ENCODE measurements at regions not wholly inside any gene's neighbourhood (a gene's known extent, or its start where the extent isn't known, plus 50 kb on each side); places are given as distances from the start of the nearest gene placed in this dataset.
A peak's percentile ranks its signal among the peaks of the same experiment; 100 is the strongest.

DNA sequence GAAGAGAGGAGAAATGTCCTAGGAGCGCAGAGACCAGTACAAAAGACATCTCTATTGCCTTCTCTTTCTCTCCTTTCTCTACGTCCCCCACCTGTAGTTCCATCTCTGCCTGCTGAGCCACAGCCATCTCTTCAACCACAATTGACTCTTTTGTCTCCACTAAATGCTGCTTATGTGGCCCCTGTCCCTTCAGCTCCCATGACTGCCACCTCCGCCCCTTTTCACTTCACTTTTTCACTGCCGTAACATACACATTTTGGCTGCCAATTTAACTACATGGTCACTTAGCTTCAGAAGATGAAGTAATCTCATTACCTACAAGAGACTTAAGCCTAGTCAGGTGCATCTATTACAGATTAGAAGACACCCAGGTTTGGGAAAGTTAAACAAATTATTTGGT lies 81.9 kb downstream of the MZT1 start:
- peaks cover 0 to 2% (median 0%) of the 10 kb centered on the region in 5 donors for H3K9me3 Mint-ChIP-seq
- H3K27ac Mint-ChIP-seq: no peak overlapping the region
- no peak overlapping the region for H3K4me3 Mint-ChIP-seq
- H3K4me1 Mint-ChIP-seq: no peaks in the 10 kb centered on the region
- no peaks in the 10 kb centered on the region for H3K4me1 ChIP-seq (ENCODE audit: insufficient read depth, low read length)
- ChIA-PET CTCF (no interaction called here), POLR2A (no interaction called here)
- no peaks in the 10 kb centered on the region for H3K27me3 ChIP-seq (ENCODE audit: insufficient read depth, low read length, poor library complexity, severe bottlenecking)
- H3K9me3 ChIP-seq (ENCODE audit: low read length): no peaks in the 10 kb centered on the region
- H3K27me3 Mint-ChIP-seq: peaks cover 9 to 18% of the 10 kb centered on the region in 2 donors
- no peaks in the 10 kb centered on the region for H3K36me3 ChIP-seq (ENCODE audit: insufficient read depth, low read length)
- no peak overlapping the region for H3K4me3 ChIP-seq (ENCODE audit: low read length)
- no peak for DNase-seq
- H3K27ac ChIP-seq (ENCODE audit: low read depth, low read length): no peak overlapping the region
- H3K36me3 Mint-ChIP-seq: no peaks in the 10 kb centered on the region

DNA sequence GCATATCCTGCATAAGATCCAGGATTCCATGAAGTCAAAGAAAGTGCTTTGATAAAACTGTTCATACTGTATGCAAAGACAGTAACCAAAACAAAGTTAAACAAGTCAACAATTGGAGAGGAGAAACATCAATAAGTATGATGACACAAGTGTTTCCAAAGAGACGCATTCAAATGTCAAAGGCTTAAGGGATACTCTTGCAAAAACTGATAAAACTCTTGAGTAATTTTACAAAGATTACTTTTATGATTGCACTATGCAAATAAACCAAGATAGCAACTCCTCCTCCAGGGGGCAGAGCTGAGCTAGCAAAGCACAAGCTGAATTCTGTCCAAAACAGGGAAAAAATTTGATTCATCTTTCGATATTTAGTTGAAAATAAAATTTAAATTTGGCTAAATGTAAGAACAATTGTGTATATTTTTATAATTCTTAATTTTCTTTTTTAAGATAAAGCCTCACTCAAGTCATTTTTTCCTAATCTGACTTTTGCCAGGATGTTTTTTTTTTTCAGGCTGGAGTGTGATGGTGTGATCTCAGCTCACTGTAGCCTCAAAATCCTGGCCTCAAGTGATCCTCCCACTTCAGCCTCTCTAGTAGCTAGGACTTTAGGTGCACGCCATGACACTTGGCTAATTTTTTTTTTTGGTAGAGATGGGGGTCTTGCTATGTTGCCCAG lies 84.0 kb downstream of the MZT1 start:
- Mint-ChIP-seq H3K4me3 (no peak overlapping the region), H3K27me3 (peaks cover 9 to 11% of the 10 kb centered on the region in 2 donors), H3K27ac (peak overlapping the region in 1 of 8 donors; percentile 65), H3K9me3 (no peaks in the 10 kb centered on the region), H3K36me3 (no peaks in the 10 kb centered on the region), H3K4me1 (no peaks in the 10 kb centered on the region)
- no peaks in the 10 kb centered on the region for H3K36me3 ChIP-seq (ENCODE audit: insufficient read depth, low read length)
- peak; percentile 2 to 53 (median 5) for DNase-seq
- no peaks in the 10 kb centered on the region for H3K27me3 ChIP-seq (ENCODE audit: insufficient read depth, low read length, poor library complexity, severe bottlenecking)
- CTCF ChIA-PET: interaction anchor here (1.1 kb wide), 1 partner anchor 20 kb away, joined by 4 read pairs; no protein-coding TSS in a partner anchor
- no peaks in the 10 kb centered on the region for H3K4me1 ChIP-seq (ENCODE audit: insufficient read depth, low read length)
- H3K4me3 ChIP-seq (ENCODE audit: low read length): no peak overlapping the region
- no peaks in the 10 kb centered on the region for H3K9me3 ChIP-seq (ENCODE audit: low read length)
- POLR2A ChIA-PET: no interaction called here
- no peak overlapping the region for H3K27ac ChIP-seq (ENCODE audit: low read depth, low read length)

DNA sequence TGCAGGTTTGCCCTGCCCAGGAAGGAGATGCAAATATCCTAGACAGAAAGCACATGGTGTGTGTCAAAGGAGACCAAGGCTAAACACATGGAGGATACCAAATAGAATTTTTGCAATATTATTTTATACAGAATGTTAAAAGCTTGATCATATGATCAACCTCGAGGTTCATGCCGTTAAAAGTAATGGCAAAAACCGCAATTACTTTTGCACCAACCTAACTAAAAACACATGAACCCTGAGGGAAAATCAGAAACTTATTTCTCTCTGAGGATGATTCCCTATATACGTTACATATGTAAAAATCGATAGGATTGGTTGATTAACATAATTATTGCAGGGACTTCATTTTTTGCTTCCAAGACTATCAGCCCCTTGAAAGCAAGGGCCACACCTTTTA lies 88.1 kb downstream of the MZT1 start:
- H3K27me3 ChIP-seq (ENCODE audit: insufficient read depth, low read length, poor library complexity, severe bottlenecking): no peaks in the 10 kb centered on the region
- Mint-ChIP-seq H3K27me3 (peaks cover 0 to 7% of the 10 kb centered on the region in 2 donors), H3K4me1 (no peaks in the 10 kb centered on the region), H3K9me3 (no peaks in the 10 kb centered on the region), H3K36me3 (no peaks in the 10 kb centered on the region), H3K4me3 (no peak overlapping the region), H3K27ac (no peak overlapping the region)
- no peaks in the 10 kb centered on the region for H3K9me3 ChIP-seq (ENCODE audit: low read length)
- POLR2A ChIA-PET: no interaction called here
- no peak overlapping the region for H3K27ac ChIP-seq (ENCODE audit: low read depth, low read length)
- DNase-seq: no peak
- H3K4me3 ChIP-seq (ENCODE audit: low read length): no peak overlapping the region
- no peaks in the 10 kb centered on the region for H3K36me3 ChIP-seq (ENCODE audit: insufficient read depth, low read length)
- H3K4me1 ChIP-seq (ENCODE audit: insufficient read depth, low read length): no peaks in the 10 kb centered on the region
- CTCF ChIA-PET: no interaction called here

DNA sequence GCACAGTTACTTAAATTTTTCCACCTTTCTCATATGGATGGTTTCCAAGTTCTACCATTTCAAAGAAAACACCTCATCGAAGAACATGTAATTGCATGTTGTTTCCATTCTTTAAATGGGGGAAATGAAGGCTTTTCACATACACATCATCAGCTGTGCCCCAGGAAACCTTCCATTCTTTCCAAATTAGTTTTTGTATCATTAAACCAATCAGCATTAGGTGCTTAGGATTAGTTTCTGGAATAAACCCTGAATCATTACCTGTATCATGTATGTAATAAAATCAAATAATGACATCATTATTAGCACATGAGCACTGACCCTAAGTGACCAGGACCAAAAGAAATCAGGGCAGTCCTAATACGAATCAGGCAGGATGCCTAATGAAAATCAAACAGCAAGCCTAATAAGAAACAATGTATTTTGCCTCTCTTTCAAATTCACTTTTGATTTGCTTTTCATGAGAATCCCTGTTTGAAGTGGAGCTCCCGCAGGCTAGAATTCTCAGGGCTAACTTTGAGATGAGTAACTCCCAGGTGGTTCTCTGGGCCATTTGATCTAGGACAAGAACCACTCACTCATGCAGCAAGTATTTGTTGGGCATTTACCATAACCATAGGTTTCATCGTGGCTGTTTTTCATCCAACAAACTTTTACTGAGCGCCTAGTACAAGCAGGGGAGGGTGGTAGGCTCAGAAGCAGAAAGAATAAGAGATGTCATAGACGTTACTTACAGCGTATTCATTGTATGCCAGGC lies 89.2 kb downstream of the MZT1 start:
- Histone ChIP-seq H3K27me3 (ENCODE audit: insufficient read depth, low read length, poor library complexity, severe bottlenecking) (no peaks in the 10 kb centered on the region), H3K9me3 (ENCODE audit: low read length) (no peaks in the 10 kb centered on the region), H3K4me1 (ENCODE audit: insufficient read depth, low read length) (no peaks in the 10 kb centered on the region), H3K27ac (ENCODE audit: low read depth, low read length) (no peak overlapping the region), H3K4me3 (ENCODE audit: low read length) (no peak overlapping the region), H3K36me3 (ENCODE audit: insufficient read depth, low read length) (no peaks in the 10 kb centered on the region)
- ChIA-PET POLR2A (no interaction called here), CTCF (no interaction called here)
- H3K27me3 Mint-ChIP-seq: peaks cover 0 to 7% of the 10 kb centered on the region in 2 donors
- no peaks in the 10 kb centered on the region for H3K9me3 Mint-ChIP-seq
- H3K36me3 Mint-ChIP-seq: no peaks in the 10 kb centered on the region
- no peak overlapping the region for H3K4me3 Mint-ChIP-seq
- no peaks in the 10 kb centered on the region for H3K4me1 Mint-ChIP-seq
- DNase-seq: no peak
- no peak overlapping the region for H3K27ac Mint-ChIP-seq

DNA sequence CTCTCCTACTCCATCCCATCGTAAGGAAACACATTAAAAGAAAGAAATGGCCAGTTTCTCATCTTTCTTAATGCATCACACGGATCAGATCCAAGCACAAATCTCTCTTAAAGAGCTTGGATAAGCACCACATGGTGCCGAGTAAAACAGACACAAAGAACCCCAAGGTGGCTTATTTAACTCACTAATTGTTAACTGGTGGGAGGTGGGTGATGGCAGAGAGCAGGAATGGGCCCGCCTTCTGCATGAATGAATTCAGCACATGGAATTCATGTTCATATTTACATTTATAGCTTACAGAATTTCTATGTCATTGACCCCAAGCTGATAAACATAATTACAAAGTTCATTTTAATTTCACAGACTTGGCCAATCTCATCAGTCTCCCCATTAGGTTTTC lies 89.9 kb downstream of the MZT1 start:
- no peaks in the 10 kb centered on the region for H3K9me3 ChIP-seq (ENCODE audit: low read length)
- H3K36me3 Mint-ChIP-seq: no peaks in the 10 kb centered on the region
- H3K27ac ChIP-seq (ENCODE audit: low read depth, low read length): no peak overlapping the region
- H3K27ac Mint-ChIP-seq: no peak overlapping the region
- H3K4me1 Mint-ChIP-seq: no peaks in the 10 kb centered on the region
- no peak overlapping the region for H3K4me3 Mint-ChIP-seq
- H3K4me3 ChIP-seq (ENCODE audit: low read length): no peak overlapping the region
- no peaks in the 10 kb centered on the region for H3K27me3 ChIP-seq (ENCODE audit: insufficient read depth, low read length, poor library complexity, severe bottlenecking)
- no peaks in the 10 kb centered on the region for H3K36me3 ChIP-seq (ENCODE audit: insufficient read depth, low read length)
- H3K27me3 Mint-ChIP-seq: peaks cover 0 to 7% of the 10 kb centered on the region in 2 donors
- H3K9me3 Mint-ChIP-seq: no peaks in the 10 kb centered on the region
- ChIA-PET CTCF (no interaction called here), POLR2A (no interaction called here)
- DNase-seq: no peak
- H3K4me1 ChIP-seq (ENCODE audit: insufficient read depth, low read length): no peaks in the 10 kb centered on the region

DNA sequence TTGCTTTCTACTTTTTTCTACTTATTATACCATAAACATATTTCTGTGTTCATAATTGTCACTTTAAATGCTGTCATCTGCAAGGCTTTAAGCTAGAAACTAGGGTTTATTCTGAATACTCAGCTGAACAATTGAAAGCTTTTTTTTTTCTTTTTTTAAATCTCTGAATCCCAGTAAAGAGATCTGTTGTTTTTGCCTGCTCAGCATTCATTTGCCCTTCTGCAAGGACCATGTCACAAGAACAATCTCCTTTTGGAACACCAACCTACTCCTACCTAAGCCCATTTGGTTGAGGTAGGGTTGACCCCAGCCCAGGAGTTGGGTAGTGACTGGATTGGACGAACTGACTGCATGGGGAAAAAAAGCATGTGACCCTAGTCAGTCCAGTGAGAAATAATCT lies 92.6 kb downstream of the MZT1 start:
- no peak overlapping the region for H3K27ac Mint-ChIP-seq
- Histone ChIP-seq H3K36me3 (ENCODE audit: insufficient read depth, low read length) (no peaks in the 10 kb centered on the region), H3K27me3 (ENCODE audit: insufficient read depth, low read length, poor library complexity, severe bottlenecking) (no peaks in the 10 kb centered on the region), H3K4me3 (ENCODE audit: low read length) (no peak overlapping the region), H3K4me1 (ENCODE audit: insufficient read depth, low read length) (no peaks in the 10 kb centered on the region), H3K27ac (ENCODE audit: low read depth, low read length) (no peak overlapping the region), H3K9me3 (ENCODE audit: low read length) (no peaks in the 10 kb centered on the region)
- POLR2A ChIA-PET: no interaction called here
- no peaks in the 10 kb centered on the region for H3K27me3 Mint-ChIP-seq
- no peaks in the 10 kb centered on the region for H3K4me1 Mint-ChIP-seq
- H3K36me3 Mint-ChIP-seq: no peaks in the 10 kb centered on the region
- H3K9me3 Mint-ChIP-seq: no peaks in the 10 kb centered on the region
- no peak overlapping the region for H3K4me3 Mint-ChIP-seq
- CTCF ChIA-PET: no interaction called here
- DNase-seq: no peak

DNA sequence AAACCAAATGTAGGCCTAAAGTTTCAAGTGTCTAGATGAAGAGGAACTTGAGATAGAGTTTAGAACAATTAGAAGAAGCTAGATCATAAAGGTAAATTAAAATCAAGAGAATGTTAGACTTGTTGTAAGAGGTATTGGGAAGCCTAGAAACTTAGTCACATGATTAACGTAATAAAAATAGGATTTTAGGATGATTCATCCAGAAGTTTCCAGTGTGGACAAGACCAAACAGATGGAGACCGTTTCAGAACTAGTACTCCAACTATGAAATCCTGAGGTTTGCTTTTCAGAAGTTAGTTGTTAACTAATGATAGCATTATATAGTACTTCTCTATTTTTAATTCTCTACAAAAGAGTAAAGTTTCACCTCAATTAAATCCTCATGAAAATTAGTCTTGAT lies 104.9 kb downstream of the MZT1 start:
- no peak overlapping the region for H3K4me3 Mint-ChIP-seq
- H3K9me3 ChIP-seq (ENCODE audit: low read length): no peaks in the 10 kb centered on the region
- no peaks in the 10 kb centered on the region for H3K4me1 Mint-ChIP-seq
- H3K4me1 ChIP-seq (ENCODE audit: insufficient read depth, low read length): no peaks in the 10 kb centered on the region
- DNase-seq: no peak
- H3K36me3 ChIP-seq (ENCODE audit: insufficient read depth, low read length): no peaks in the 10 kb centered on the region
- H3K36me3 Mint-ChIP-seq: no peaks in the 10 kb centered on the region
- no peaks in the 10 kb centered on the region for H3K27me3 ChIP-seq (ENCODE audit: insufficient read depth, low read length, poor library complexity, severe bottlenecking)
- H3K27ac ChIP-seq (ENCODE audit: low read depth, low read length): no peak overlapping the region
- peaks cover 3 to 20% of the 10 kb centered on the region in 2 donors for H3K27me3 Mint-ChIP-seq
- CTCF ChIA-PET: no interaction called here
- no peak overlapping the region for H3K4me3 ChIP-seq (ENCODE audit: low read length)
- peaks cover 0 to 2% (median 0%) of the 10 kb centered on the region in 5 donors for H3K9me3 Mint-ChIP-seq
- H3K27ac Mint-ChIP-seq: no peak overlapping the region
- POLR2A ChIA-PET: no interaction called here

DNA sequence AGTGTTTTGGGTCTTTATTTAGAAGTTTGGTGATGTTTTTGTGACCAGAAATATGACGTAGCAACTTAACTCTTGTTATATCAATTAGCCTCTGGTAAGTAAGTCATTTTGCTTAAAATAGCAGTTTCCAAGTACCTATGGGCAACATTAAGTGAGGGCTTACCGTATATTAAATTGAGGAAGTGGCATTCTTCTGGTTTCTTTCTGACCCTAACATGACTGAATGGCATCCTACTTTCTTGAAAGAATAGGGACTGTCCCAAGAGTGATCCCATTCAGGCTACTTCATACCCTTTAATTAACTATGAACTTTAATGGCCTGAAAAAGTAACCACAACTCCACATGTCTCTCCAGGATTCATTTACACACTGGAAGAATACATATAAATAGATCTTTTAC lies 106.6 kb downstream of the MZT1 start:
- H3K4me3 Mint-ChIP-seq: no peak overlapping the region
- Histone ChIP-seq H3K9me3 (ENCODE audit: low read length) (no peaks in the 10 kb centered on the region), H3K36me3 (ENCODE audit: insufficient read depth, low read length) (no peaks in the 10 kb centered on the region), H3K27me3 (ENCODE audit: insufficient read depth, low read length, poor library complexity, severe bottlenecking) (no peaks in the 10 kb centered on the region), H3K4me3 (ENCODE audit: low read length) (no peak overlapping the region), H3K27ac (ENCODE audit: low read depth, low read length) (no peak overlapping the region), H3K4me1 (ENCODE audit: insufficient read depth, low read length) (no peaks in the 10 kb centered on the region)
- peaks cover 0 to 2% (median 0%) of the 10 kb centered on the region in 5 donors for H3K9me3 Mint-ChIP-seq
- no peaks in the 10 kb centered on the region for H3K4me1 Mint-ChIP-seq
- H3K27ac Mint-ChIP-seq: no peak overlapping the region
- ChIA-PET CTCF (no interaction called here), POLR2A (no interaction called here)
- H3K27me3 Mint-ChIP-seq: peaks cover 0 to 12% of the 10 kb centered on the region in 2 donors
- no peaks in the 10 kb centered on the region for H3K36me3 Mint-ChIP-seq
- DNase-seq: no peak
